Esophagus muscularis mucosa (tissue), 4 donors: ENCODE measurements at regions not wholly inside any gene's neighbourhood (a gene's known extent, or its start where the extent isn't known, plus 50 kb on each side); places are given as distances from the start of the nearest gene placed in this dataset.

ENCODE experiments used
- DNase-seq: peaks from one replicate; pipeline ENCODE4 v3.0.0-alpha.2; 2017; ENCODE audit errors: extremely low spot score
- H3K27ac ChIP-seq, 4 donors: fragments of 200-600 bp; sonication (generic); replicated peaks in 1 of 4; 1 replicate in 3 of 4; 2 replicates in 1 of 4; pipeline ENCODE4 v1.5.1; 2016 to 2019; ENCODE audit warnings: mild to moderate bottlenecking in 1 of 4
- H3K27me3 ChIP-seq, 4 donors: fragments of 200-600 bp; sonication (generic); one replicate each; pipeline versions ENCODE4 v1.5.1 to v1.6.0; 2016 to 2019
- H3K36me3 ChIP-seq, 4 donors: fragments of 200-600 bp; sonication (generic); one replicate each; pipeline ENCODE4 v1.5.1; 2016 to 2019
- H3K4me1 ChIP-seq, 4 donors: fragments of 200-600 bp; sonication (generic); one replicate each; pipeline ENCODE4 v1.5.1; 2016 to 2019
- H3K4me3 ChIP-seq, 4 donors: fragments of 200-600 bp; sonication (generic); 1 replicate in 2 of 4; 2 replicates in 2 of 4; pipeline ENCODE4 v1.5.1; 2016 to 2019; ENCODE audit warnings: mild to moderate bottlenecking in 4 of 4, moderate library complexity in 1 of 4
- H3K9me3 ChIP-seq, 4 donors: fragments of 200-600 bp; sonication (generic); 1 replicate in 3 of 4; 2 replicates in 1 of 4; pipeline ENCODE4 v1.5.1; 2016 to 2019
- EP300 ChIP-seq: sonication (generic); formaldehyde crosslinking; IDR thresholded peaks from one replicate; pipeline ENCODE4 v1.6.1; 2017; ENCODE audit warnings: antibody characterized with exemption
- POLR2A ChIP-seq: fragments of 450-650 bp; IDR thresholded peaks from one replicate; pipeline ENCODE4 v1.6.1; 2017; ENCODE audit warnings: antibody characterized with exemption, moderate library complexity, mild to moderate bottlenecking, low read depth
- POLR2AphosphoS5 ChIP-seq, 2 donors: sonication (generic); formaldehyde crosslinking; IDR thresholded peaks; one replicate each; pipeline ENCODE4 v1.6.1; 2017; ENCODE audit warnings: antibody characterized with exemption in 2 of 2
- WGBS: methylation state at CpG from one replicate; pipeline ENCODE4 v1.1.5; 2018; 5-methylcytosine and 5-hydroxymethylcytosine counted together
- intact Hi-C: fragments of 100-400 bp; cut with DNase I; formaldehyde crosslinking; loops from one replicate; pipeline ENCODE4 v1.15.1; 2023
- TF ChIP-seq, protein P1 (sequence below), 3 experiments: fragments of 200-600 bp in 2 of 3; fragments of 450-650 bp in 1 of 3; sonication (generic) in 2 of 3; IDR thresholded peaks; one replicate each; pipeline ENCODE4 v1.5.1; 2017 to 2019; ENCODE audit warnings: antibody characterized with exemption in 3 of 3, mild to moderate bottlenecking in 2 of 3, moderate library complexity in 1 of 3

DNA sequence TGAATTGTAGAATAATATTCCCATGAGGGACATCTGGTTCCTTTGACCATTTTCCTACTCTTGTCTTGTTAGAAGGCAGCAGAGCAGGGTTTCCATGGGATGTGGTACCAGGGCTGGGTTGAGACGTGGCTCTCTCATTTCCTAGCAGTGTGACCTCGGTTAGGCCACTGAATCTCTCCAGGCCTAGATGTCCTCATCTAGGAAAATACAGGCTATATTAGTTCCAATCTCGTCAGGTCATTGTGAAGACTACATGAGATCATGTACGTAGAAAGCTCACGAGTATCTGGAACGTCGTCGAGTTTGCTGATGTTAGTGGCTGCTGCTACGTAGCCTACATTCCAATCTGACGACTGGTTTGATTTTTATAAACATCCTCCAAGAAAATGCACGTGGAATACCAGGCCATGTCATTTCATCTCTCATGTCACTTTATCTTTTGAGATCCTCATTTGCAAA lies 278.2 kb upstream of the GATB start:
- Histone ChIP-seq H3K4me1 (peaks cover 21 to 32% (median 28%) of the 10 kb centered on the region in 4 donors), H3K27me3 (no peaks in the 10 kb centered on the region), H3K36me3 (no peaks in the 10 kb centered on the region), H3K27ac (peak overlapping the region; percentile 60 to 80 (median 66)), H3K4me3 (no peak overlapping the region), H3K9me3 (no peaks in the 10 kb centered on the region)
- intact Hi-C loops, result no loop called here
- TF ChIP-seq POLR2A (no peak), EP300 (peak; percentile 91), POLR2AphosphoS5 (IDR thresholded peaks at IDR 0.05) (peak; percentile 47 to 70)
- TF ChIP-seq, protein P1, sequence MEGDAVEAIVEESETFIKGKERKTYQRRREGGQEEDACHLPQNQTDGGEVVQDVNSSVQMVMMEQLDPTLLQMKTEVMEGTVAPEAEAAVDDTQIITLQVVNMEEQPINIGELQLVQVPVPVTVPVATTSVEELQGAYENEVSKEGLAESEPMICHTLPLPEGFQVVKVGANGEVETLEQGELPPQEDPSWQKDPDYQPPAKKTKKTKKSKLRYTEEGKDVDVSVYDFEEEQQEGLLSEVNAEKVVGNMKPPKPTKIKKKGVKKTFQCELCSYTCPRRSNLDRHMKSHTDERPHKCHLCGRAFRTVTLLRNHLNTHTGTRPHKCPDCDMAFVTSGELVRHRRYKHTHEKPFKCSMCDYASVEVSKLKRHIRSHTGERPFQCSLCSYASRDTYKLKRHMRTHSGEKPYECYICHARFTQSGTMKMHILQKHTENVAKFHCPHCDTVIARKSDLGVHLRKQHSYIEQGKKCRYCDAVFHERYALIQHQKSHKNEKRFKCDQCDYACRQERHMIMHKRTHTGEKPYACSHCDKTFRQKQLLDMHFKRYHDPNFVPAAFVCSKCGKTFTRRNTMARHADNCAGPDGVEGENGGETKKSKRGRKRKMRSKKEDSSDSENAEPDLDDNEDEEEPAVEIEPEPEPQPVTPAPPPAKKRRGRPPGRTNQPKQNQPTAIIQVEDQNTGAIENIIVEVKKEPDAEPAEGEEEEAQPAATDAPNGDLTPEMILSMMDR (IDR thresholded peaks at IDR 0.05), result no peak
- WGBS, result 55% methylated on average over 11 of the region's 11 CpGs
- DNase-seq, result peak; percentile 84

DNA sequence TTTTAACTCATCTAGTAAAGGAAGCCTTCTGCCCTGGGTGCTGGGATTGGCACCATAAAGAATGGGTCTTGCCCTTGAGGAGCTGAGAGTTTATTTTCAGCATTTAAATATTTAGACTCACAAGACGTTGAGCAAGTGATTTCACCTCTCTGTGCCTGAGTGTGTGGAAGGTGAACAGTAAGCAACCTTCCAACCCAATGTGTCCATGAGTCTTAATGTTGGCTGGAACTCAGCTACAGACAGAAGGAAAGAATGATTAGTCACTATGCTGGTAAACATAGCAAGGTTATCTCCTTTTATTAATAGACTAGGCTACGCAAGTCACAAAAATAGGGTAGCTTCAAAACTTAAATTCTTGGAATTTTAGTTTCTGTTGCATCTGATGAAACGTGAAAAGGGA lies 277.4 kb upstream of the GATB start:
- Histone ChIP-seq H3K36me3 (no peaks in the 10 kb centered on the region), H3K4me3 (no peak overlapping the region), H3K4me1 (peaks cover 26 to 38% (median 35%) of the 10 kb centered on the region in 4 donors), H3K27ac (peak overlapping the region; percentile 60 to 80 (median 66)), H3K9me3 (no peaks in the 10 kb centered on the region), H3K27me3 (no peaks in the 10 kb centered on the region)
- peak; percentile 57 for DNase-seq
- TF ChIP-seq, protein P1 (IDR thresholded peaks at IDR 0.05), result no peak
- peak; percentile 74 for TF ChIP-seq EP300
- peak; percentile 43 to 68 for TF ChIP-seq POLR2AphosphoS5 (IDR thresholded peaks at IDR 0.05)
- no peak for TF ChIP-seq POLR2A
- WGBS, result 43% methylated on average over 3 of the region's 3 CpGs
- intact Hi-C loops, result no loop called here

DNA sequence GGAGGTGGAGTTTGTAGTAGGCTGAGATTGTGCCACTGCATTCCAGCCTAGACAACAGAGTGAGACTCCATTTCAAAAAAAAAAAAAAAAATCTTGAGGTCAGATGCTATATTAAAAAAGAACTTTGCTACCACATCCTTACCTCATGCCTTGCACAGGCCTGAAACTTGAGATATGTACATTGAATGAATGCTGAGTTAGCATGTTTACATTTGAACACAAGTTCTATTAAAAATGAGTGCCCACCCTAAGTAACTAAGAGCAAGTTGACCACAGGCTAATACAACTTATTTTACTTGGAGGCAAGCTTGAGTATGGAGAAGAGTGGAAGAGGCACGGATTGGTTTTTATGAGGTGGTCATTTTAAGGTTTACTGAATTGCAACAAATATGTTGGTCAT lies 276.6 kb upstream of the GATB start:
- 96% methylated on average over 1 of the region's 1 CpG for WGBS
- intact Hi-C loops, result no loop called here
- H3K36me3 ChIP-seq, result no peaks in the 10 kb centered on the region
- no peak overlapping the region for H3K4me3 ChIP-seq
- H3K27me3 ChIP-seq, result no peaks in the 10 kb centered on the region
- H3K4me1 ChIP-seq, result peaks cover 32 to 46% (median 43%) of the 10 kb centered on the region in 4 donors
- no peak for DNase-seq
- peak overlapping the region in 2 of 4 donors; percentile 60 to 80 for H3K27ac ChIP-seq
- TF ChIP-seq POLR2A (no peak), POLR2AphosphoS5 (IDR thresholded peaks at IDR 0.05) (no peak), EP300 (no peak)
- TF ChIP-seq, protein P1 (IDR thresholded peaks at IDR 0.05), result no peak
- H3K9me3 ChIP-seq, result no peaks in the 10 kb centered on the region

DNA sequence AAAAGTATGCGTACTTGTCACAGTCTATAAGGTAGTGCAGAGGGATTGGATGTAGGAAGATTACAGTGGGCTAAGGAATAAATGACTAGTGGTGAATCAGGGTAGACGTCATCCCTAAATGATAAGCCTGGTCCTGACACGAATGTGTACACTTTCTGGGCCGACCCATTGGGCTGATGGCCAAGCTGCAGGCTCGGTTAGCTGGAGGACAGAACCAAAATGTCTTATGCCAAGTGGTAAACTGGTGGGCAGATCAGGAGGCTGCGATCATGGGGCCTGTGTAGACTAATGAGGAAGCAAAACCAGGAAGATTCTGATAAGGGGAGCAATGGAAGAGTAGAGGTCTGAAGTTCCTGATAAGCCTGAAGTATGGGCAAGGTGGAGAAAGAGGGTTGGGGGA lies 272.8 kb upstream of the GATB start:
- Histone ChIP-seq H3K4me1 (peaks cover 30 to 50% (median 46%) of the 10 kb centered on the region in 4 donors), H3K4me3 (no peak overlapping the region), H3K27ac (peak overlapping the region; percentile 53 to 77 (median 66)), H3K9me3 (no peaks in the 10 kb centered on the region), H3K36me3 (no peaks in the 10 kb centered on the region), H3K27me3 (no peaks in the 10 kb centered on the region)
- peak; percentile 85 for DNase-seq
- intact Hi-C loops, result no loop called here
- no peak for TF ChIP-seq EP300
- TF ChIP-seq POLR2AphosphoS5 (IDR thresholded peaks at IDR 0.05), result no peak
- TF ChIP-seq, protein P1 (IDR thresholded peaks at IDR 0.05), result no peak
- TF ChIP-seq POLR2A, result no peak
- WGBS, result 68% methylated on average over 6 of the region's 6 CpGs

DNA sequence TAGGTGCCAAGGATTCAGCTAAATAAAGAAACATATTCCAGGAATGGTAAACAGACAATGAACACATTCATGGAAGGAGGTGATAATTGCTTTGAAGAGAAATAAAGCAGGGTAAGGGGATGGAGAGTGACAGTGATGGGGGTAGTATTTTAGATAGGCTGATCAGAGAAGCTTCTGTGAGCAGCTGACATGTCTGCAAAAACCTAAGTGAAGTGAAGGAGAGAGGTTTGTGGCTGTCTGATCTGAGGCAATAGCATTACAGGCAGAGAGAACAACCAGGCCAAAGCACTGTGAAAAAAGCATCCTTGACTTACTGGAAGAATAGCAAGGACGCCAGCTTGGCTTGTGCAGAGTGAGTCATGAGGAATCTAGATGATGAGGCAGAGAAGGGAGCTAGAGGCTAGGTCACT lies 271.9 kb upstream of the GATB start:
- H3K4me3 ChIP-seq, result no peak overlapping the region
- H3K4me1 ChIP-seq, result peaks cover 26 to 45% (median 38%) of the 10 kb centered on the region in 4 donors
- TF ChIP-seq POLR2AphosphoS5 (IDR thresholded peaks at IDR 0.05) (peak; percentile 74 to 77), EP300 (peak; percentile 60), POLR2A (no peak)
- TF ChIP-seq, protein P1 (IDR thresholded peaks at IDR 0.05), result no peak
- intact Hi-C loops, result no loop called here
- WGBS, result 39% methylated on average over 1 of the region's 1 CpG
- no peaks in the 10 kb centered on the region for H3K9me3 ChIP-seq
- peak overlapping the region; percentile 53 to 77 (median 66) for H3K27ac ChIP-seq
- no peaks in the 10 kb centered on the region for H3K36me3 ChIP-seq
- no peaks in the 10 kb centered on the region for H3K27me3 ChIP-seq
- DNase-seq, result peak; percentile 92
